CD4-positive, alpha-beta T cell treated with Interleukin-15 for 4 hours (primary cell): ENCODE measurements at regions not wholly inside any gene's neighbourhood (a gene's known extent, or its start where the extent isn't known, plus 50 kb on each side); places are given as distances from the start of the nearest gene placed in this dataset.

Source experiments
- DNase-seq: peaks from one replicate; pipeline ENCODE4 v3.0.0-alpha.2; 2020; ENCODE audit warnings: low spot score

DNA sequence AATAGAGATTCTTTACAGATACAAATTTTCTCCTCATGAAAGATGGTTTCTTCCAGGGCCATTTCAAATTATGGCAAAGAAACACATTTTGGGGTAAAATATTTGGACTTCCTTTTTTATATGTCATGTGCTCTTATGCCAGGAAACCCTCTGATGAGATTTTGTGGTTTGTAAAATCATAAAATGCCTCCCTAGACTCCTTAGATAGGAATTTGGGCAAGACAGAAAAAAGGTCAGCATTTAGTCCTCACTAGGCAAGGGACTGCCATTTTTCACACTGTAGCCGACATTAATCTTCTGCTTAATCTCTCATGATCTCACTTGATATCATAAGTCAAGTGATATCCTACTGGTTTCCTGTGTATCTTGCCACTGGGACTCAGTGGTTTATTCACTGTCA lies 286.4 kb downstream of the ARHGAP12 start:
- DNase-seq: no peak

DNA sequence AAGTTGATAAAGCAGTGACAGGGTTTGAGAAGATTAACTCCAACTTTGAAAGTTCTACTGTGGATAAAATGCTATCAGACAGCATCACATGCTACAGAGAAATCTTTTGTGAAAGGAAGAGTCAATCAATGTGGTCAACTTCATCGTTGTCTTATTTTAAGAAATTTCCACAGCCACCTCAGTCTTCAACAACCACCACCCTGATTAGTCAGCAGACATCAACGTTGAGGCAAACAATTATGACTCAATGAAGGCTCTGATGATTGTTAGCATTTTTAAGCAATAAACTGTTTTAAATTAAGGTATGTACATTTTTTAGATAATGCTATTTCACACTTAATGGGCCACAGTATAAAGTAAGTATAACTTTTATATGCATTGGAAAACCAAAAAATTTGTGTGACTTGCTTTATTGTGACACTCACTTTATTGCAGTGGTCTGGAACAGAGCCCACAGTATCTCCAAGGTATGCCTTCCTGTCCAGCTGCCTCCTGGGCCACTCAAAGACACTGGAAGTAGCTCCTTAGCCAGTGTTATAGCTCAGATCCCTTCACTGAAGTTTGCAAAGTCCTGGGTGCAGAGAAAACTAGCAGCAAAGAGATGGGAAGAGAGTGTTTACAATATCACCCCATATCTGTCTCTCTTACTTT lies 293.1 kb downstream of the ARHGAP12 start:
- no peak for DNase-seq

DNA sequence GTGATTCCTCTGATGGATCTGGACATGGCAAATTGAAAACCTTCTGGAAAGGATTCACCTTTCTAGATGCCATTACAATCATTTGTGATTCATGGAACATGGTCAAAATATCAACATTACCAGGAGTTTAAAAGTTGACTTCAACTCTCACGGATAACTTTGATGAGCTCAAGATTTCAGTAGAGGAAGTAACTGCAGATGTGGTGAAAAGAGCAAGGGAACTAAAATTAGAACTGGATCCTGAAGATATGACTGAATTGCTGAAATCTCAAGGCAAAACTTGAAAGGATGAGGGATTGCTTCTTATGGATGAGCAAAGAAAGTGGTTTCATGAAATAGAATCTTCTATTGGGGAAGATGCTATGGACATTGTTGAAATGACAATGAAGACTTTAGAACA lies 293.6 kb downstream of the ARHGAP12 start:
- DNase-seq: no peak

DNA sequence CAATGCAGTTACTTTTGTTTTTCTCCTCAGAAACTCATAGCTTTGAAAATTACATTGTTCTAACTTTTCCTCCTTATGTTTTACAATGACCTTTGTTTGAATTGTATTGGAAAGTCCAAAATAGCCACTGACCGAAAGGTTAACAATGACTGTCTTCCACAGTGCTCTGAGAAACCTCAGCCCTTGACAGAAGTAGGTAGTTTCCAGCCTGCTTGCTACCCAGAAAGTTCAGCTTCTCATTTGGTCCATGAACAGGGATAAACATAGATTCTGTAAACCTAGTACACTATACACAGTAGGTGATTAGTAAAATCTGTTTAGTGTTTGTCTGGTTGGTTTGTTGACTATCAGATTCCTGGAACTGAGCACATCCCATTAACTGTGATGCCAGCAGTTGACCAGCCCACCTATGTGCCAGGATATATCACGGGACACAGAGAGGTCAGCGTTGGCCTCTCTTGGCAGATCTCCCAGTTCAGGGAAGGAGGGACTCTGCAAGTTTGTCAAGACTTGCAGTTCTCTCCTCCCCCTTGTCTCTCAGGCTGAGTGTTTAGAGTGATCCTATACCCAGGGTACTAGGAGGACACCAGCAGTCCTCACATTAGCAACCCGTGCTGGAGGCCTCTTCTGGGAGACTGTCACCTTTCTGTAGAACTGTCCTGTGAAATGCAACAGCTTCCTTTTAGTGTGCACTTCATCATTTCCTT lies 297.6 kb downstream of the ARHGAP12 start:
- no peak for DNase-seq

DNA sequence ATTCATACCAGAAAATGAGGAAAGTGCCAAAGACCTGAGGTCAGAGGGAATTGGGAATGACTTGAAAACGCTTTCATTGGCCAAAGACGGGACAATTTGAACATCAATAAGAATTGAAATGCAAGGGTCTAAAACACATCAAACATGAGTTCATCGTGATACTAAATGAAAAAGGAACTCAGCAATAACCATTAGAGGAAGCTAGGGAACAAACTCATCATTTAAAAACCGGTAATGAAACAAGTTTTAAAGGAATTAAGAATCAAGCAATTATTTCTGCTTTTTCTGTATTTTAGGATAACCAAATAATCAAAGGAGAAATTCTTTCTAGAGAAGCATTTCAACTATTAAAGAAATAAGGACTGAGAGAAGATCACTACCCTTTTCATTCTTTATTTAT lies 303.1 kb downstream of the ARHGAP12 start:
- no peak for DNase-seq

DNA sequence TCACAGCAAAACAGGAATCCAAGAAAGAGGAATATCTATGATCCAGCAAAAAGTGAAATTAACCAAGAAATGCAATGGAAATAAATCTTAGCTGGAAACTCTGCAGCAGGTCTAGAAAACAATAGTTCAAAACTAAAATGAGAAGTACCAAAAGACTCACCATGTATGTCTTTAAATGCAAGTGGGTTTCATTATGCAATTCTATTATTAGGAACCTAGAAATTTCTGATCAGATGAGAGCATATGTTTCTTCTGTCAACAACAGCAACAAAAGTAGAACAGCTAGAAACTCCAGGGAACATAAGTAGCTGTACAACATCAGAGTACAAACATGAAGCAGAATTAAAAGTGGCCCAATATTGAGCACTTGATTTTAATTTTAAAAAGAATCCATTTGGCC lies 304.0 kb downstream of the ARHGAP12 start:
- DNase-seq: no peak

DNA sequence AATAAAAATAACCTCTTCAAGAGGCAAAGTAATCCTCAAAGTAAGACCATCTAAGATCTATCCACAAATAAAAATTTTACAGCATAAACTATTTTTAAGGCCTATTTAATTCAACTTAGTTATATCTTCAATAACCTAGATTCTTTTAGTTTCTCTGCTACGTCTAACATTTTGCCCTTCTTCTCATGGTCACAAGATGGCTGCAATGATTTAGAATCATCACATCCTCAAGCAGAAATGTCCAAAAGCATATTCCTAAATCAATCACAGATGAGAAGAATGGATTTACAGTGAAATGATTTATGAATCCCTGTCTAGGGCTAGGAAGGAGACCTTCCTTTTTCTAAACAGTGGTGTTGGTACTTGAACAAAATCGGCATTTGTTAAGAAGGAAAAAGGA lies 304.7 kb downstream of the ARHGAP12 start:
- DNase-seq: no peak

DNA sequence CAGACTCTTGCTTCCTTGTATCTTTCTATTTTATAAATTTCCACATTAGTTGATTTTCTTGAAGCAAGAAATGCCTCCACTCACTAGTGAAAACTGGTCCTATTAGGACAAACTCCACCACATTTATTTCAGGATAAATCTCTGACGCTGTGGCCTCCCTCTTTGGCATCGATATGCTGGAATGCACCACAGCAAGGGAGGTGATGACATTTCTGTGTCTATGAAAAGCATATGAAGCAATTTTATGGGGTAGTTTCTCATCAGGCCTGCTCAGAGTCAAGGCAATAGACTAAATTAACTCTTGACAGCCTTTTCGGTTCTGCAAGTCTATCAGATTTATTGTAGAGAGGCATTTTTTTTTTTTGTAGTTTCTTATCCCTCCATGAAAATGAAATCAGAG lies 304.4 kb downstream of the ZEB1 start:
- DNase-seq: no peak

DNA sequence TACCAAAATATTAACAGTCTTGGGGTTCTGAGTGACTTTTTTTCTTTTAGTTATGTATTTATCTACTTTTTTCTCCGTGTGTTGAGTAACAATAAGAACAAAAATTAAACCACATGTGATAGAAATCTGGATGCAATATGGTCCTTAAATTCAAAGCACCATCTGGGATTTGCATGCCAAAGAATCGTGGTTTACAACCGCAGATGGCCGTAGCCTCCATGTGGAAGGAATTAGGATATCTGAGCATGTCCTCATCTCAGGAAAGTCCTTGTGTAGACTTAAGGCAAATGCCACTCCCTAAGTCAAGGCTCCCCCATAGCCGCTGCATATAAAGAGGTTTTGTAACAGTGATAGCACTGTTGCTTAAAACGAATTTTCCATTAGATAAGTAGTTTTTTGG lies 304.0 kb downstream of the ZEB1 start:
- DNase-seq: no peak

DNA sequence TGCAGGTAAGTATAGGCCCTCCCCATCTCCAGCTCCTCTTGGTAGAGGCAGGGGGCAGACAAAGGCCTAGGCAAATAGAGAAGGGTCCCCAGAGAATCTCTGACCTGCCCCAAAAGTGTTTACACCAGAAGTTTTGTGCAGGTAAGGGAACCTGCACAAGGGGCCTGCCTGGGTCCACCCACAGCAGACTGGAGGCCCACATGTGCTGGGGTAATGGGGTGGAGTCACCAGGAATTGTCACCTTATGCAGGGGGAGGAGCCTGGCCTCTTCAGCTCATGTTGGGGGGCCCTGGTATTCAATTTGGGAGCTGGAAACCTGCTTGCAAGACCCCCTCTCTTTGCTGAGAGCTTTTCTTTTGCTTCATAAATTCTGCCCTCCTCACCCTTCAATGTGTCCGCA lies 302.7 kb downstream of the ZEB1 start:
- no peak for DNase-seq

DNA sequence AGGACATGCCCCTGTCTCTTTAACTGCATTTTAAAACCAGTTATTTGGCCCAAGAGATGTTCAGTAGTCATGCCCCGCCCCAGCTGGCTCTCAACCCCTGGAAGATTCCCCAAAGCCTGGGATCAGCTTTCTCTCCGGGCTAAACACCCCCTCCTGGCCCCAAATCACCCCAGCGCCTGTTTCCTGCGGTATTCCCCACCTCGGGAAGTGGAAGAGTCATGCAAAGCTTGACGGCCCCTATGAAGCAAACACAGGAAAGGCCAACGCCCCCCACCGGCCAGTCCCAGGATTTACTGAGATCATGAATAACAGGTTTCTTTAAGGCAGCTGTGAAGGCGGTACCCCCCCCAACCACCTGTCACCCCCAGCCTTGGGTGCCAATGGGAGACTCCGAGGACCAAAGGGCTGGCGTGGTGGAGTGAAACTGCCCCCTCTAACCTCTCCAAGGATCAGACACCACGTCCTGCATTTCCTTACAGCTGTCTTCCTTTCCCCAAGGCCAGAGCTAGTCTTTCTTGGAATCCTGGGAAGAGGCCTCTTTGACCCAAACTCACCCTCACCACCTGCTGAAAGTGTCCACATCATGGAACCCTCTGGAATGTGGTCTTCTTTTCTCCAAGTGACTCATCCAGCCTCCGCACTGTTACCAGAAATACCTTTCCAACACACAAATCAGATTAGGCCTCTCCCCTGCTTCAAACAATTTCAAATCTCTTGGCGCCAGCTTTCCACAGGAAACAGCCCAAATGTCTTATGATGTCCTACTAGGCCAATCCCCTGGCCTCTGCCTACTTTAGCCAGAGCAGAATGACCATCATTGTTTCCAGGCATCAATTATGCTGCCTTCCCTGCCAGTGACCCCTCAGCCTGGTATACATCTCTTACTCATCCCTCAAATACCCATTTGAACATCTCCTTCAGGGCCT lies 301.5 kb downstream of the ZEB1 start:
- DNase-seq: no peak

DNA sequence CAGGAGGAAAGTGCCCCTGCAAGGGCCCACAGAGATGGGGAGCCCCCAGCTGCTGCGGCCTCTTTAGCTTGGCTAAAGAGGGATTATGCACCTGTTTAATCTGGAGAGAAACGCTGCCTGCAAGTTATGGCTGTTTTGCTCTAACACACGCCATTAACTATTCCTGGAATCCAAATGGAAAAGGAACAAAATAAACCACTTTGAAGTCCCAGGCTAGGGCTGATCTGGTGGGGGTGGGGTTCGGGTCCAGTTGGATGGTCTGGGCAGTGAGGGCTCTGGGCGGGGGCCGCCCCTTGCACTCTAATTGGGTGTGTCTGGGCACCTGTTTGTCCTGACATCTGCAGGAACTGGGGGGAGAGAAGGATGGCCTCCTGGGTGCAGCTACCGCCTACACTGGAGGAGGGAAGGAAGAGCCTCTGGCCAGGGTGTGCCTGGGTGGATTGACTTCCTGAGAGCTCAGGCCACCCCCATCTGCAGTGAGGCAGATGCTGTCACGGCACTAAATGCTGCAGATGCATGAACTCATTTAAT lies 300.6 kb downstream of the ZEB1 start:
- no peak for DNase-seq

DNA sequence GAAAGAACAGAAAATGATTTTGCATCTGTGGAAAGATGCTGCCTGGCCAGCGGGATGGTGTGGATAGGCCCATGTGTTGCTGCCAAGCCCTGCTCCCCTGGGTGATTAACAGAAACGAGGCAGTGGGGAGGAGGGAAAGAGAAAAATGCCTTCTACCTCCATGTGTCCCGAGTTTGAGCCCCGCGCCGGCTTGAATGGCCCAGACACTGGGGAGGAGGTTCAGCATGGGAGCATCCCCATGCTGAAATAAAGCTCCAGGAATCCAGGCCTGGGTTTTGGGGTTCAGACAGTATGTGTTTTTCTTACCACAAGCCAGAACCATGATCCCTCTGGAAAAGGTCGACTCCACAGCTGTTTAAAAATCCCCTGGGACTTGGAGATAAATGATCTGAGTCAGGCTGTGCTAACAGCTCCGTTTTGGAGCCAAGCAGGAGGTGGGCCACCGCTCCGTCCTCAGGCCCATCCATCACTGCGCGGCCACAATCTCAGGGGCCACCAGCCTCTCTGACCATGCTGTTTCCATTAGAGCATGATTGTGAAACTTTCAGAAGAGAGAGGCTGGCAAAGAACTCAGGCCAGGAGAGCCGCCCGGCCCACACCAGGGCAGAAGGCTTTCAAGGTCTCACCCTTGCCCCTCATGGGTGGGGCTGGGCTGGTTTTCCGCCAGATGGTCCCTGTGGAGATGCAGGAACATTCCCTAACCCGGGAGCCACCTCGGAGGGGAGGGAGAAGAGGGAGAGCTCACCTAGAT lies 299.7 kb downstream of the ZEB1 start:
- DNase-seq: no peak

DNA sequence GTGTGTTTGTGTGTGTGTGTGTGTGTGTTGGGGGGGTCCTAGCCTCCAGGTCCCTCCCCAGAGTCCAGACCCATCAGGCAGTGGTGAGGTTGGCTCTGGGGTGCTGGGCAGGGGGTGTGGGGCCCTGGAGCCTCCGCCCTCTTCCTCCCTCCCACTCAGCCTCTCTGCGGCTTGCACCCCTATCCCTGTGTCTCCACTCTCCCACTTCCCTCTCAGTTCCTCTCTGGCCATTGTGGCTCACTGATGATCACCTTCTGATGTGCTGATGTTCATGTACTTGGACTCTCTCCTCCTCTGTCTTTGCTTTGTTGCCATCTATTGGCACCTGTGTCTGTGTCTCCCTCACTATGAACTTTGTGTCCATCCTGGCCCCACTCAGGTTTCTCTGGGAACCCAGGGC lies 298.7 kb downstream of the ZEB1 start:
- DNase-seq: no peak

DNA sequence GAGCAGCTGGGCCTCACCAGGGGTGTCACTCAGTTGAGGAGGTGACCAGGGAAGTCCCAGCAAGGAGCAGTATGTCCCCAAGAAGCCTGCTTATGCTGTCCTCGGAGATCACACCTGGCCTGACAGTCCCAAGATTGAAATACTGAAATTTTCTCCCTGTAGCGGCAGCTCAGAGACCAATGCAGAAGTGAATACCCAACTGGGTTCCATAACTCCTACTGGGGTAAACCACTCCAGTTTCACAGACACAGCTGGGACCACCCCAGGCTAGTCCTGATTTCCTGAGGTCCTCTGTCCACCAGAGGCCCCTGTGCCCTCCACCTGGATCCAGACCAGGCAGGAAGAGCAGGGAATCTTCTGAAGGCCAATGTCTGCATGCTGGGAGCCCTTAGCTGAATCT lies 298.1 kb downstream of the ZEB1 start:
- no peak for DNase-seq

DNA sequence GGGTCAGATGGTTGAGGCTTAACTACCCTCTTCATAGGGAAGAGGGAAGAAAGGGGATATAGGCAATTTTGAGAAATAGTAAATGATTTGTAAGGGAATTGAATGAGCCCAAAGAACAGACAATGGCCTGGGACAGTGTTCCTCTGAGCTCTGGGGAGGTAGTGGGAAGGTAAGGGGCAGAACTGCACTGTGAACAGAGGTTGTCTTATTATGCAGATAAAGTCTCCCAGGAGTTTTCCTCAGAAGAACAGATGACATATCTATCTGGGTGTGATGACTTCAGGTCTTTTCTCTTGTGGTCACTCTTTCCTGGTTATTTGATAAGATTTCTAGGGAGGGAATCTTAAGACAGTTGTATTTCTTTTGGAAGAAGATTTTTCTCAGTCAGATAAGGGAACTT lies 296.1 kb downstream of the ZEB1 start:
- DNase-seq: no peak

DNA sequence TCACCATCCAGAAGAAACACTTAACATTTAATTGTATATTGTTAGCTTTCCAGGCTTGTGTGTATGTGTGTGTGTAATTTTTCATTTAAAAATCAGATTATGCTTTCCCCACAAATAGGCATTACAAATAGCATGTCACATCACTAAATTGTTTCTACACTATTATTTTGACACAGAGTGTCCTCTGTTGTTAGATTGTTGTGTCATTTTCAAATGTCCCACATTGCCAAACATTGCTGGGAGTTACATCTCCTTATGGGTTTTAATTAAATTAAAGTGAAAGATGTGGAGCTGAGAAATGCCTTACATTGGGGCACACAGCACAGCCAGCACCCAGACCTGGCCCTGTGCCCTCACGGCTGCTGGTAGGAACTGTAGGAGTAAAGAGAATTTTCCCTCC lies 295.6 kb downstream of the ZEB1 start:
- no peak for DNase-seq

DNA sequence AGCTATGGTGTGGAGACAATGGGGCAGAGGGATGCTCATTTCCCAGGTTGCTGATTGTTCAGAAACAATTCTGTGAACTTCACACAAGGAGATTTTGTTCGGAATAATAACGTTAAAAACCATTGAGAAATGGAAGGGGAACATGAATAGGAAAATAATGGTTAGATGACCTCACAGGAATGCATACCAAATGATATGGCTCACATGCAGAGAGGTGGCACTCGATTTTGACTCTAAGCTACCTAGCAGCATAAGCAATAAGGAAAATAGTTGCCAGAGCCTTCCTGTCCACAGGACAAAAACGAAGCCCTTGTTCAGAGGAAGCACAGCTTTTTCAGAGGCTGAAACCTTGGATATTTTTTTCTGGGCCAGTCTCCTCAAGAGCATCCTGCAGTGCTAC lies 293.1 kb downstream of the ZEB1 start:
- no peak for DNase-seq

DNA sequence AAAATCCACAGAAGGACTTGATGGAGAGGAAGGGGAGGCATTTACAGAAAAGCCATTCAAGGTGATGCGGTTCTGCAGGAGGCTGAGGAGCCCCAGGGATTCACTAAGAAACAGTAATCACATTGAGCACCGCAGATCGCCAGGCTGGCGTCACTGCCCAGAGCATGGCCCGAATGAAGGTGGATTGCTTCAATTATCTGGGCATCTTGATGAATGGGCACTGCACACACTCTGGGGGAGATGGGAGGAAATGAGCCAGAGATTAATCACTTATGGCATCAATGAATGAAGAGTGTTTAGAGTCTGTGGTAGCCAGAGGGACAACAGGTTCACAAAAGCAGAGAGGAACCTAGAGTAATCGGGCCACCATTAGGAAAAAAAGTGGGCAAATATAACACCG lies 292.1 kb downstream of the ZEB1 start:
- DNase-seq: no peak

DNA sequence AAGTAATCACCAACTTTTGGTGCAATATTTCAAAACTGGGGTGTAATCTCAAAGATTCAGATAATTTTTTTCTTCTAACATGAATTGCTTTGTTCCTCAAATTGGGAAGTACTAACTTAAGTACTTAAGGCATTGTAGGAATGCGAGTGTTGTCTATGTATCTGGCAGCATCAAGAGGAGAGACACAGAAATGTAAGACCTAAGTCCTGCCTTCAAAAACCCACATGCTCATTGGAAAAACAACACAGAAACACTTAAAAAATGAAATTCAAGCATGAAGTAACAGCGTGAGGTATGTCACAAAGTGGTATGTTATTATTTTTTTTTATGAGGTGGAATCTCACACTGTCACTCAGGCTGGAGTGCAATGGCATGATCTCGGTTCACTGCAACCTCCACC lies 288.5 kb downstream of the ZEB1 start:
- DNase-seq: no peak

DNA sequence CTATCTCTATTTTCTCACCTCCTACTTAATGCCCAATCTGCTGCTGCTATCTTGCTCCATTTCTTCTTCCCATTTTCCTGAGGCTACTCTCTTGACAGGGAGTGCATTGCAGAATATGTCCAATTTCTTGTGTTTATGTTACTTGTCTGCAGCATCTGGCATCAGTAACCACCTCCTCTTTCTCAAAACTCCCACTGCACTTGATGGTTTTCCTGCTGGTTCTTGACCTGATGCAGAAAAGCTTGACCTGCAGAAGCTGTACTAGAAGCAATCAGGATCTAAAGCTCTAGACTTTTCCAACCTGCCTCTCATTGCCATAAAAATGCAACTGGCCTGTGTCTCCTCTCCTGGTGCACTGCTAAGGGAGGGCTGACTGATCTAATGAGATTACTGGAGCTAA lies 287.8 kb downstream of the ZEB1 start:
- DNase-seq: no peak

DNA sequence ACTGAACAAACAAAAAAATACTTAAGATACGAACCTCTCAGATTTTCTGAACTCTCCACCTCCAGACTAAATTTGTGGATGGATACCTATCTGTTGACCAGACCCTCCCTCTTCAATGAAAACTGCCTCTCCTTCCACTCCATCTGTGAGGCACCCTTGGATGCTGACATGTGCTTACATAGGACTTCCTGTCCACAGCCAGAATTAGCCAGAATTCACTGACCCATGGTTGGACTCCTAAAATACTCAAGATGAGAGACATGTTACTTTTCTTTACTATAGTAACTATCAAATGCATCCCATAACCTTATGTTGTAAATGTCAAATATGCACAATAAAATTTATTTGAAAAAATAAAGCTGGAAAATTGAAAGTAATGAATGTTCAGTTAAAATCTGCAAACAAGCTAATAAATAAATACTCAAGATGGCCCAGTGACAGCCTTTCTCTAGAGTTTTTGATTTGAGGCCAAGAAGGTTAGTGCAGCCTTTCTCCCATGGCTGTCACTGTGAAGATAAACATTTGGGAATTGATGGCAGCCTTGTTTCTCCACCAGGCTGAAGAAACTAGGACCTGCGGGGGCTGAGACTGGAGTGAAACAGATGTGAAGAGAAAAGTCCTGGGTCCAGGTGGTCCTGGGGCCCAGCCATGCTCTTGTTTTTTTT lies 287.0 kb downstream of the ZEB1 start:
- no peak for DNase-seq
